SW 1271 (cell line): ENCODE measurements at regions not wholly inside any gene's neighbourhood (a gene's known extent, or its start where the extent isn't known, plus 50 kb on each side); places are given as distances from the start of the nearest gene placed in this dataset.
A peak's percentile ranks its signal among the peaks of the same experiment; 100 is the strongest.
"Not testable (repeated sequence)": the region's sequence is repeated elsewhere in the genome, so short reads cannot be mapped to it uniquely, and the experiment has no call there.

ENCODE experiments used
- DNase-seq, 2 experiments: peaks; one replicate each; lab custom pipeline; 2025; lab: John Stamatoyannopoulos, UW

GRCh38 chr9:89670801-89671434, 66.1 kb downstream of the GADD45G start:
- DNase-seq = no peak

GRCh38 chr9:89674667-89675057, 69.8 kb downstream of the GADD45G start:
- no peak for DNase-seq

- no peak for DNase-seq
Measured at GRCh38 chr9:89675058-89675742, 70.4 kb downstream of the GADD45G start.

DNA sequence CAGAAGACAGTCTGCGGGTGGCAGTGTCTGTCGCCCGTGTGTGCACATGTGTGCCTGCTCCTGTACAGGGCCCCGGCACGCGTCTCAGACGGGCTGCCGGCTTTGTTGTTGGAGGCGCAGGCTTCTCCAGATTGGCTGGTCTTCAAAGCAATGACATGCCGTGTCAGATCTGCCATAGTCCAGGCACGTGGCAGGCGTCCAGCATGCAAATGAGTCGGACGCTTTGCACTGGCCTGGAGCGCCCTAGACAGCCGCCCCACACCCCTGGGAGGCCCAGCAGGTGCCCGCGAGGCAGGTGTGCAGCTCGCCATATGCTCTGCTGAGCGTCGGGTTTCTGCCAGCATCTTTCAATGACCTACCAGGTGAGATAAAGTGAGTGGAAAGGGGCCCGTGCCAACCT, 71.5 kb downstream of the GADD45G start:
- no peak for DNase-seq

DNA sequence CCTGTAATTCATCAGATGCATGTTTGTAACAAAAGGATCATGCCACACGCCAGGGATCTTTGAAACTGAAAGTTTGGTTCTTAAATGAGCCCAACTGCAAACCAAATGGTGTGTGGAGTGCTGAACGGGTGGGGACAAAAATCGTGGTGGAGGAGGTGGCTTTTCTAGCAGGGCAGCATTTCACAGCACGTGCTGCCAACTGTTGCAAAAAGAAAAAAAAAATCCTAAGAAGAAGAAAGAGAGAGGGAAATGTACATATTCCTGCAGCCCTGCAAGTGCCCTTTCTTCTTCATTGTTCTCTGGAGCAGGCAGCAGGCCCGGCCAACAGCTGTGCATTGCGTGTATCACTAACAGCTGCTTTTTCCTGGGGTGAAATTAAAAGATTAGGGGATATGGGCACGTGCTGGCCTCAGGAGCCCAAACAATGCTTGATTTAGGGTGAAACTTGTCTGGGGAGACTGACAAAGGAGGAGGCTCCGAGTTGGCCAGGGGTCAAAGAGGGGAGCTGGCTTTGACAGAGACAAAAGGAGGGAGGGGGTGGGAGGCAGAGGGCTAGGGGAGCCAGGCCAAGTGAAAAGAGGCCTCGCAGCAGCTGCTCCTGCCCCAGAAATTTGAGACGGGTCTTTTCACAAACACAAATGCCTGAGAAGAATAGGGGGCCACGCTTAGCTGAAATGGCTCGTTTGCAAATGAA, 73.0 kb downstream of the GADD45G start:
- DNase-seq = no peak

GRCh38 chr9:89678396-89679015, 73.7 kb downstream of the GADD45G start:
- DNase-seq = no peak

GRCh38 chr9:89679016-89679415, 74.2 kb downstream of the GADD45G start:
- DNase-seq = no peak

GRCh38 chr9:89679581-89679980, 74.8 kb downstream of the GADD45G start:
- no peak for DNase-seq

GRCh38 chr9:89680547-89681467, 76.0 kb downstream of the GADD45G start:
- DNase-seq = no peak

GRCh38 chr9:89681468-89681859, 76.7 kb downstream of the GADD45G start:
- DNase-seq = not testable (repeated sequence)

GRCh38 chr9:89683626-89684025, 78.8 kb downstream of the GADD45G start:
- DNase-seq = no peak

GRCh38 chr9:89684218-89684617, 79.4 kb downstream of the GADD45G start:
- DNase-seq = no peak

DNA sequence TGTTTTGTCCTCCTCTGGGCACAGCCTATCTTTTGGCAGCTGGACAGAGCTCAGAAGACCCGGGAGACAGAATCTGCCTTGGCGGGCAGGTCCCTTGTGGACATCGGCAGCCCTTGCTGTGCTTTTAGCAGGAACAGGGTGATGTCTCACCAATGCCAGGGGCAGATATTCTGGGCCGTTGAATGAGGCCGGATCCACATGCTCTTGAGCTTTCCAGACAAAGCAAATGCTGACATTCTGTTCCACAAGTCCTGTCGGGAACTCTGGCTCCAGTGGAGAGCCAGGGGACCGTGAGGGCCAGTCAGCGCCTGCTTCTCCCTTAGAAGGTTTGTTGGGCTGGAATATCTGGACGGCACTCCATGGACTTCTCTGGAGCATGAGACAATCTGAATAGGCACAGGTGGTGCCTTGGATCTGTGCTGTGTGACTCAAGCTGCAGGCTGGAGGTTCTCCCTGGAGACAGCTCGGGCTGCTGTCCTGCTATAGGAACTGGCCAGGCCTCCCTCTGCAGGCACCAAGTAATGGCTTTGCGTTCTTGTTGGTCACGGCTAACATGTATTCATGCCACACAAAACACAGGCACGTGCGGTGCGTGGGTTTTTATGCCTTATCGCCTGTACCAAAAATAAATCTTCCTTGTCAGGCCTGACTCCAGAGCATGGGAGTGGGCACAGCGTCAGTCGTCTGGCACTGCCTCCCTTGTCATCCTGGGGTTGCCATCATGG, 80.3 kb downstream of the GADD45G start:
- DNase-seq = no peak

- DNase-seq = no peak
Measured at GRCh38 chr9:89685698-89686097, 80.9 kb downstream of the GADD45G start.

DNA sequence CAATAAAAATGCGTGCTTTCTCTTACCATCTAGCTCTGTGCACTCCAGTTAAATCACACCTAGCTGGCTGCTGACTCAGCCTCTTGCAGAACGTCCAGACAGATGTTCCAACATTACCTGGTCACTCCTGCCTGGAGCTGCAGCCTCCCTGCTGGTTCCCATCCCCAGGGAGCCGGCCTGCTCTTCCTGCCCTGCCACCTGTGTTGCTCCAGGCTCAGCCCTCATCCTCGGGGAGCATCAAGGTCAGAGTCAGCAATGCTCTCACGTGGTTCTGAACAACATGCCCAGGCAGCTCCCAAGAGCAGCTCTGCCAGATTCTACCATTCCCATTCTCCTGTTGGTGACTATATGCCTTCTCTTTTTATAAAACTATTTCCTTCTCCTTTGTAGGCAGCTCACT, 81.3 kb downstream of the GADD45G start:
- DNase-seq = no peak

DNA sequence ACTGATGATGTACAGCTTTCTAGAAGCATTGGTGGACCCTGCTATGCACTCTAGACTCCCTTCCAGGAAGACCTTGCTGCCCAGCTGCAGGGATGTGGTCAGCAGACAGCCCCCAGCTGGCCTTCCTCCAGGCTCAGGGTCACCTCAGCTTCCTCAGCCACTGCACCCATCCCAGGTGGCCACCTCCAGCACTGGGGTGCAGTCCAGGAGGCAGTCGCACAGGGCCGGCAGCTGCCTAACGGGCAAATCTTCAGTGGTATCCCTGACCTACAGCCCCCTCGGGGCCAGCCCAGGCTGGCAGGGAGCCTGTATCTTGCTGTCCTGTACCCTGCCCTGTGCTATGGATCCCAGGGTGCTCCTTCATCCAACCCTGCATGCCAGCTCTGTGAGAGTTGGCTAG, 81.8 kb downstream of the GADD45G start:
- no peak for DNase-seq

DNA sequence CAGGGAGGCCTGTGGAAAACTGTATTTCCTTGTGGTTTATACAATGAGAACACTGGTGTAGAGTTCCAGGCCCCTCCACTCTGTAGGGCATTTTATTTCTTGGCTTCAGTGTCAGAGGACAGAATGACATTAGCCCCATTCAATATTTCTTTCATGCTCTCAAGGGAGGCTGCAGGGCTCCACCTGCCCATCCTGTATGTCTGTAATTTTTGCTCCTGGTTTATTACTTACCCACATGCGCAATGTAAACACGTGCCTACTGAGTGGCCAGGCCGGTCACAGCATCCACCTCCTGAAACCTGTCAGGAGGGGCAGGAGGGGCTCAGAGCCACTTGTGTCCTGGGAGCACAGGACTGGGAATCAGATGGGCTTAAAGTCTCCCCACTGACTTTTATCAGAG, 82.4 kb downstream of the GADD45G start:
- no peak for DNase-seq

DNA sequence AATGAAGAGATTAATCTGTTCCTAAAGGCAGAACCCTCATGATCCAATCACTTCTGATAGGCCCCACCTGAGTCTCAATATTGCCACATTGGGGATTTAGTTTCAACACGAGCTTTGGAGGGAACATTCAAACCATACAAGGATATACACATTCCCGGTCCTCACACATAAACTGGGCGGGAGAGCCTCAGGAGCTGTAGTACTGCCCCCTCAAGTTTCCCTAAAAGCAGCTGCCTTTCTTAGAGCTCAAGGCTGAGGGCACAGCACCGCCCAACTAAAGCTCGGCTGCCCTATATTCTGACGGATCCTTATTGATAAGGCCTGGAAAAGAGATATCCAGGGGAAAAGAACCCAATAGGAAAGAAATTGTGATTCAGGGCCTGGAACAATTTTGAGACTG, 83.0 kb downstream of the GADD45G start:
- DNase-seq = no peak

- not testable (repeated sequence) for DNase-seq
Measured at GRCh38 chr9:89689321-89689720, 84.5 kb downstream of the GADD45G start.

- DNase-seq = peak in 1 of 2 experiments; percentile 13
Measured at GRCh38 chr9:89690334-89690912, 85.6 kb downstream of the GADD45G start.

- no peak for DNase-seq
Measured at GRCh38 chr9:89695441-89695891, 90.7 kb downstream of the GADD45G start.
